Neural cell (in vitro differentiated cells): ENCODE measurements at regions not wholly inside any gene's neighbourhood (a gene's known extent, or its start where the extent isn't known, plus 50 kb on each side); places are given as distances from the start of the nearest gene placed in this dataset.

Experiments used
- CTCF ChIP-seq: fragments of 450-650 bp; IDR thresholded peaks from 2 replicates; pipeline ENCODE4 v1.5.1; 2014; ENCODE audit warnings: antibody characterized with exemption, mild to moderate bottlenecking, moderate library complexity; ENCODE audit not compliant: poor library complexity, severe bottlenecking
- EZH2 ChIP-seq: fragments of 200-600, 300-800 bp; shearing (Covaris generic), sonication (generic); IDR thresholded peaks from 2 replicates; pipeline ENCODE4 v1.6.1; 2014; ENCODE audit warnings: antibody characterized with exemption, low read length, borderline replicate concordance, mild to moderate bottlenecking; ENCODE audit not compliant: insufficient read depth, poor library complexity, severe bottlenecking
- TAF1 ChIP-seq: IDR thresholded peaks from 2 replicates; pipeline ENCODE4 v1.6.1; 2012; ENCODE audit warnings: low read depth
- TF ChIP-seq, protein P1 (sequence below): IDR thresholded peaks from 2 replicates; pipeline ENCODE4 v1.6.1; 2012; ENCODE audit warnings: borderline replicate concordance

DNA sequence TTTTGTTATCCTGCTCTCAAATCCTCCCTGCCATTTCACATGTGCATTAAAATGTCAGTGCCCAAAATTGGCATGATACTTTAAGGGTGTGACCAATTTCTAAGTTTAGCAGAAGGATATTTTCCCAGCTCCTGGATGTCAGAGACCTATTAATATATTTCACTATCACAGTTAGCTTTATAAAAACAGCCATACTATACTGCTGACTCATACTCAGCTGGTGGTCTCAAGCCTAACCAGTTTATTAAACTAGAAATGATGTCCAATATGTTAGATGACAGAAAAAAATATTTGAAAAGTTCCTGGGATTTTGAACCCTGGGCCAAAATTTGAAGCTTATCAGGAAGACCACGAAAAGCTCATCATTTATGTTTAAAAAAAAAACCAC is 60.9 kb upstream of the ZNF280D start:
- no peak for TF ChIP-seq CTCF
- no peak for TF ChIP-seq EZH2
- TF ChIP-seq, protein P1, sequence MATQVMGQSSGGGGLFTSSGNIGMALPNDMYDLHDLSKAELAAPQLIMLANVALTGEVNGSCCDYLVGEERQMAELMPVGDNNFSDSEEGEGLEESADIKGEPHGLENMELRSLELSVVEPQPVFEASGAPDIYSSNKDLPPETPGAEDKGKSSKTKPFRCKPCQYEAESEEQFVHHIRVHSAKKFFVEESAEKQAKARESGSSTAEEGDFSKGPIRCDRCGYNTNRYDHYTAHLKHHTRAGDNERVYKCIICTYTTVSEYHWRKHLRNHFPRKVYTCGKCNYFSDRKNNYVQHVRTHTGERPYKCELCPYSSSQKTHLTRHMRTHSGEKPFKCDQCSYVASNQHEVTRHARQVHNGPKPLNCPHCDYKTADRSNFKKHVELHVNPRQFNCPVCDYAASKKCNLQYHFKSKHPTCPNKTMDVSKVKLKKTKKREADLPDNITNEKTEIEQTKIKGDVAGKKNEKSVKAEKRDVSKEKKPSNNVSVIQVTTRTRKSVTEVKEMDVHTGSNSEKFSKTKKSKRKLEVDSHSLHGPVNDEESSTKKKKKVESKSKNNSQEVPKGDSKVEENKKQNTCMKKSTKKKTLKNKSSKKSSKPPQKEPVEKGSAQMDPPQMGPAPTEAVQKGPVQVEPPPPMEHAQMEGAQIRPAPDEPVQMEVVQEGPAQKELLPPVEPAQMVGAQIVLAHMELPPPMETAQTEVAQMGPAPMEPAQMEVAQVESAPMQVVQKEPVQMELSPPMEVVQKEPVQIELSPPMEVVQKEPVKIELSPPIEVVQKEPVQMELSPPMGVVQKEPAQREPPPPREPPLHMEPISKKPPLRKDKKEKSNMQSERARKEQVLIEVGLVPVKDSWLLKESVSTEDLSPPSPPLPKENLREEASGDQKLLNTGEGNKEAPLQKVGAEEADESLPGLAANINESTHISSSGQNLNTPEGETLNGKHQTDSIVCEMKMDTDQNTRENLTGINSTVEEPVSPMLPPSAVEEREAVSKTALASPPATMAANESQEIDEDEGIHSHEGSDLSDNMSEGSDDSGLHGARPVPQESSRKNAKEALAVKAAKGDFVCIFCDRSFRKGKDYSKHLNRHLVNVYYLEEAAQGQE, result no peak
- TF ChIP-seq TAF1, result no peak
